ENCODE measurements at regions not wholly inside any gene's neighbourhood (a gene's known extent, or its start where the extent isn't known, plus 50 kb on each side); places are given as distances from the start of the nearest gene placed in this dataset.

DNA sequence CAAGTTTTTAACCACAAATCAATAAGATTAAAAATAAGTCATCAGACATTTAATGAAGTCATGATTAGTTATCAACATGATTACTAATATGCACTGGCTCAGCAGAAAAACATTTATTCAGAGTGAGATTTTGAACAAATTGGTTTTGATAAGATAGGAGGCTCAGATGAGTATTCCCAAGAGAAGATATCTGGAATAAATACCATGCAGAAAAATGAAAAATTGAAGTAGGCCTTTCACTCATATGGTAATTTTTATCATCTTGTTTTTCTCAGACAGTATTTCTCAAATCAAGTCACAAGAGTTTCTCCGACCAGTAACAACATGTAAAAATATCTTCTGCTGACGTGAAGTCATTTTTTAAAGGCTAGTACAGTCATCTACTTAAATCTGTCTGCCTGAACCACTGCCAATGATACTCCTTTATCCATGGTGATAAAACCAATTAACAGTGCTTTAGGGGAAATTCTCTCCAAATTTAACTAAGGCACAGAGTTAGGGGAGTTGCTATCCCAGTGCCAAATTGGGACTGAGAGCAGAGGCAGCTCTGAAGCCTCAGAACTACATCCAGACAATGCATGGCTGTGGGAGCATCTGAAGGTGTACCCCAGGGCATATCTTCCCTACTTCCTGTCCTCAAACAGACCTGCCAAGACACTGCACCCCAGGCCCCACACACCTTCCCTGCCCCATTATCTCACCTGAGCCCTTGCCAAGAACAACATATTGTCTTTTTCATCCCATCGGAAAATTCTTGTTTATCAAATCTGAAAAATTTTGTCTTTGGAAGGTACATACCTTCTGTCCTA lies 105.5 kb upstream of the TSLP start:
- TF ChIP-seq, protein P1, sequence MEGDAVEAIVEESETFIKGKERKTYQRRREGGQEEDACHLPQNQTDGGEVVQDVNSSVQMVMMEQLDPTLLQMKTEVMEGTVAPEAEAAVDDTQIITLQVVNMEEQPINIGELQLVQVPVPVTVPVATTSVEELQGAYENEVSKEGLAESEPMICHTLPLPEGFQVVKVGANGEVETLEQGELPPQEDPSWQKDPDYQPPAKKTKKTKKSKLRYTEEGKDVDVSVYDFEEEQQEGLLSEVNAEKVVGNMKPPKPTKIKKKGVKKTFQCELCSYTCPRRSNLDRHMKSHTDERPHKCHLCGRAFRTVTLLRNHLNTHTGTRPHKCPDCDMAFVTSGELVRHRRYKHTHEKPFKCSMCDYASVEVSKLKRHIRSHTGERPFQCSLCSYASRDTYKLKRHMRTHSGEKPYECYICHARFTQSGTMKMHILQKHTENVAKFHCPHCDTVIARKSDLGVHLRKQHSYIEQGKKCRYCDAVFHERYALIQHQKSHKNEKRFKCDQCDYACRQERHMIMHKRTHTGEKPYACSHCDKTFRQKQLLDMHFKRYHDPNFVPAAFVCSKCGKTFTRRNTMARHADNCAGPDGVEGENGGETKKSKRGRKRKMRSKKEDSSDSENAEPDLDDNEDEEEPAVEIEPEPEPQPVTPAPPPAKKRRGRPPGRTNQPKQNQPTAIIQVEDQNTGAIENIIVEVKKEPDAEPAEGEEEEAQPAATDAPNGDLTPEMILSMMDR (IDR thresholded peaks at IDR 0.05 in 4 of 5, conservative IDR thresholded peaks at IDR 0.05 in 1 of 5): no peak
- TF ChIP-seq POLR2A (IDR thresholded peaks at IDR 0.05): no peak

Measured in gastrocnemius medialis (tissue), 4 donors.